HG02642 (cell line): ENCODE measurements at regions not wholly inside any gene's neighbourhood (a gene's known extent, or its start where the extent isn't known, plus 50 kb on each side); places are given as distances from the start of the nearest gene placed in this dataset.
"Not testable (repeated sequence)": the region's sequence is repeated elsewhere in the genome, so short reads cannot be mapped to it uniquely, and the experiment has no call there.

Source experiments
- ATAC-seq: cut with Tn5 transposase; IDR thresholded peaks from one replicate; pipeline ENCODE4 v1.9.1; 2021; ENCODE audit warnings: mild to moderate bottlenecking; ENCODE audit not compliant: unreplicated experiment, poor library complexity

DNA sequence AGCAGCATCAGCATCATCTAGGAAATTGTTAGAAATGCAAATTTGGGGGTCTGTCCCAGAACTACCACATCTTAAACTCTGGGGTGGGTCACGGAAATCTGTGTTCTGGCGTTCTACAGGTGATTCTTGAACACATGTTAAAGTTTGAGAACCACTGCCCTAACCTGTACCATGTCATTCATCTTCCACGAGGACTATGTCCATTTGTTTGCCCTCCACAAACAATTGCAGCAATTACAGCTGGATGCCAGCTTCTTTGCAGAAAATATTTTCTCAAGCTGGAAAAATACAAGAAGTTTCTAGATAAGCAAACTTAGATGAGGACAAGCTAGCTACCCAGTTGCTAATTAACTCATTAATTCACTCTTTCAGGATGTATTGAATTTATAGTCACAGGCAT lies 54.1 kb downstream of the MAFB start:
- ATAC-seq = no peak

DNA sequence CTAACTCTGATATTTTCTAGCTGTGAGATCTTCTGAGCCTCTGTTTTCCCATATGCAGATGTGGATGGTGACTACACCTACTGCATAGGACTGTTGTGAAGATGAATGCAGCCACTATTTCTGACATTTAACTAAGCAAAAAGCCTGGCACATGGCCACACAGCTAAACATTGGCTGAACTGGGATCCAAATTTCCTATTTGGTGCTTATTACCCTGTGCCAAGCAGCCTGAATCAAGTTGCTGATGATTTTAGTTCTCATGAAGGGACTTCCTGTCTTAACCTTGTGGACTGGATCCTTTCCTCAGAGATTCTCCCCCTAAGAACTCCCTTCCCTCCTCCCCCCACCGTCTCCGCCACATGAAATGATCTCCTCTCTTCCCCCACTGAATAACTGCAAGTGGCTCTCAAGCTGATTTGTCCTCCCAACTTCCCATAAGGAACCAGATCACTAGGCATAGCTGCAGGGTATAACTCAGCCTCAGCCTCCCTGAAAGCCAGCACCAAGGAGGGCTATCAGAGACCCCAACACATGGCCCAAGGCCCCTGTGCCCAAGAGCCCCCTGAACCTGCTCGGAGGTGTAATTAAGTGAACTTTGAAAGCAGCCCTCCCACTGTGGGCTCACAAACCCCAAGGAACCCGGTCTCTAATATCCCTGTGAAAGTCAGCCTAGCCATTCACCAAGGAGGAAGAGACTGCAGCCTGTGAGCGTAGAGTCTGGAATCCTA lies 55.7 kb downstream of the MAFB start:
- no peak for ATAC-seq

DNA sequence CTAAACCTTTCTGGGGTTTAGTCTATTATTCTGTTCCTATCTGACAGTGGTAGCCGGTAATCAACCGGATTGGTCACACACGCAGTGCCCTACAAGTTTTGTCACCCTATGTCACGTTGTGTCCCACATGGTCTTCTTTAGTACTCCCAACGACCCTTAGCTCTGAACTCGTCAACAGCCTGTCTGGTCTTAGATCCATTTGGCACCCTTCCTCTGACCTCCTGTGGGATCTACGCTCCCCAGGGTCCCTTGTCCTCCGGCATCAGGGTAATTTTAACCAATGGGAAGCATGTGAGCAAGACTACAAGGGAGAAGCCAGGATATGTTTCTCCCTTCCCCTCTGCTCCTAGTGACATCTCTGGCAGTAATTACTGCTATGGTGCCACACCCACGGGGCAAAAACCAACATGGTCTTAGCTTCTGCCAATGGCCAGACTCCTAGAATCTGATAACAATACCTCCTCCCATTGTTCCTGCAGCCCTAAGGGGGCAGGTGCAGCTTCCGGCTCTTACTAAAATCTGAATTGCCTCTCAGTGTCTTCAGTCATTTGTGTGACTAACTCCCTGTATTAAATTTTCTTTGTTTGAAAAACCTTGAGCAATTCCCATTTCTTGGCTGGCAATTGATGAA lies 56.6 kb downstream of the MAFB start:
- no peak for ATAC-seq

DNA sequence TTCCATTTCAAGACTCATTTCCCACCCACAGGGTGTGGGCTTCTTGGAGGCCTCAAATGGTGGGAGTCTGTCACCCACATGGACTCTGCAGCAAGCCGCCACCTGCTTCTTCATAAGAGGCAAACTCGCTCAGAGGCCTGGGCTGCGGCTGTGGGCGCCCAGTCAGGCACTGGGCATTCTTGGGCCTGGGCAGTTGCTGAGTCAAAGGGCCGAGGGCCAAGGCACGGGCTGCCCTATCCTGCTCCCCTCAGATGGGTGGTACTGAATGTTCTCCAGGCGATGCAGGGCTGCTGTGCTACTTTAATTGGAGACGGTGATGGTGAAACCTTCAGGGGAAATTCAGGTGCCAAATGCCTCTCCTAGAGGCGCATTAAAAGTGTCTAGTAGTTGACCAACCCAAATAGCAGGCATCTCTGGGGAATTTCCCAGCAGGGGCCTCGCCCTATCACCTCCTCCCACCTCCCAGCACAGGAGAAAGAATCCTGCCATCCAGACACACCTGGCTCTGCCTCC lies 57.9 kb downstream of the MAFB start:
- ATAC-seq = no peak

DNA sequence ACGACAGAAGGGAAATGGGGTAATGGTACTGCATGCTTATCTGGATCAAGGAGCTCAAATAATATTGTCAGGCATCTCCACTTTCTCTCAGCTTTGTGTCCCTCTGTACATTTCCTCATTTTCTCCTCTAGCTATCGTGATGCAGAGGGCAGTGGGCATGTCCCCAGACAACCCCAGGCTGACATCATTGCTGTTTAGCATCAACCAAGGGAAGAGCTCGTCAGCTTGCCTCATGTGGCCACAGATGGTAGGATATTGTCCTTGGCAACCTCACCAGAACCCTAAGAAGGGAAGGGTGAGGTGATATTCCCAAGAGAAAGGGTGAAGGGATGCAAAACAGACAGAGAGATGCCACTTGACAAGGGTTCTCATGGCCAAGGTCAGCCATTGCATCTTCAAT lies 58.3 kb downstream of the MAFB start:
- no peak for ATAC-seq

DNA sequence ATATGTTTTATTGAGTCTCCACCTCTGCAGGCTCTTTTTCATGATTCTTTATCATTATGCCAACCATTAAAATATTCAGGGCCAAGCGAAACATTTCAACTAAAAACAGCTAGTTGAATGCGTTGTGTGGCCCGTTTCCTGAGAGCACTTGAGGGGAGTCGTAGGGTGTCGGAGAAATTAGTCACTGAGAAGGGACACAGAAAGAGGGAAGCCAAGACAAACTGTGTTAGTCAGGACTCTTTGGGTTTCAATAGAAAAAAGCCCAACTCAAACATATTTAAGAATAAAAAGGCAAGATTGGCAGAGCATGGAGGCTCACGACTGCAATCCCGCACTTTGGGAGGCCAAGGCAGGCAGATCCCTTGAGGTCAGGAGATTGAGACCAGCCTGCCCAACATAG lies 58.9 kb downstream of the MAFB start:
- ATAC-seq = no peak

DNA sequence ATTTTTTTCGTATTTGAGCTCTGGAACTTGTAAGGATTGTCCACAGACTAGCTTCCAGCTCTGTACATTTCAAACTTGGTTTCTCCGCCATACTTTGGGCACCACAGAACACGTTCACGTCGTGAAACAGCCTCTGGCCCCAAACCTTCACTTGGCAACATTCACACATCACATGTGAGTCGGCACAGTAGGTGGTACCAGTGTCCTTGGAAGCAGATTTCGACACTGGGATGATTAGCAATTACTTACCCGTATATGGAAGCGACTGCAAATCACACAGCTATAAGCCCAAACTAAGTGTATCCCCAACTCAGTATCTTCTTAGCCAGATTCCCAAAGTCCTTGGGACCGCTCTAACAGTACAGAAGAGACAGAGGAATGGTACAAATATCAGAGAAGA lies 60.2 kb downstream of the MAFB start:
- ATAC-seq = no peak

DNA sequence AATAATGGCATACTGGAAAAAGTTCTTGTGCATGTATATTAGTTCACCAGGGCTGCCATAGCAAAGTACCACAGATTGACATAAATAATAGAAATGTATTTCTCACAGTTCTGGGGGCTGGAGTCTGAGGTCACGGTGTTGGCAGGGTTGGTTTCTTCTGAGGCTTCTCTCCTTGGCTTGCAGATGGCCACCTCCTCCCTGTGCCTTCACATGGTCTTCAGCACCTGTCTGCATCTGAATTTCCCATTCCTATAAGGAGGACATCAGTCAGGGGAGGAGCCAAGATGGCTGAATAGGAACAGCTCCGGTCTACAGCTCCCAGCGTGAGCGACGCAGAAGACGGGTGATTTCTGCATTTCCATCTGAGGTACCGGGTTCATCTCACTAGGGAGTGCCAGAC lies 70.0 kb downstream of the MAFB start:
- not testable (repeated sequence) for ATAC-seq

DNA sequence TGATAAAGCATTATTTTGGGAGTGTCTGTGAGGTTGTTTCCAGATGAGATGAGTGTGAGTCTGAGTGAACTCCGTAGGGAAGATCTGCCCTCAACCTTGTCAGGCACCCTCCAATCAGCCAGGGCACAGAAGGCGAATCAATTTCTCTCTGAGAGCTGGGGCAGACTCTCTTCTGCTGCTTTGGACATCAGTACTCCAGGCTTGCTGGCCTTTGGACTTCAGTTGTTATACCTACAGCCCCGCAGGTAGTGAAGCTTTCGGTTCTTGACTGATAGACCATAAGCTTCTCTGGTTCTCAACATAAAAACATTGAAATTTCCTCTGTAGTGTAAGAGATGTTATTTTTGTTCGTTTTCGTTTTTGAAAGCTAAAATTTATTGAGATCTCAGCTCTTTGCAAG lies 71.4 kb downstream of the MAFB start:
- no peak for ATAC-seq

DNA sequence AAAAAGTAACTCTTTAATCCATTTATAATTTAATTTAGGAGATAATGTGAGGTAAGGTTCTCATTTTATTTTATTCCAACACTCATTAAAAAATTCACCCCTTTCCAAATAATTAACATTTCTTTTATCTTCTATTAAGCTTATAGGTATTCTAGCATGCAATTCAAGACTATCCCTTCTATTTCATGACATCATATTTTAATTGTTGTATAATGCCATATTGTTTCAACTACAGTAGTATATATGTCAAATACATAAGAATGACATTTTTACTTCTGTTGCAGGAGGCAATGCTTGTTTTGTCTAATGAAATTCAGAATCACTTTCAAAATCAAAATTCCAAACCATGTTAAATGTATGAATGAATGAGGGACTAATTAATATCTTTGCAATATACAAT lies 76.2 kb downstream of the MAFB start:
- no peak for ATAC-seq

DNA sequence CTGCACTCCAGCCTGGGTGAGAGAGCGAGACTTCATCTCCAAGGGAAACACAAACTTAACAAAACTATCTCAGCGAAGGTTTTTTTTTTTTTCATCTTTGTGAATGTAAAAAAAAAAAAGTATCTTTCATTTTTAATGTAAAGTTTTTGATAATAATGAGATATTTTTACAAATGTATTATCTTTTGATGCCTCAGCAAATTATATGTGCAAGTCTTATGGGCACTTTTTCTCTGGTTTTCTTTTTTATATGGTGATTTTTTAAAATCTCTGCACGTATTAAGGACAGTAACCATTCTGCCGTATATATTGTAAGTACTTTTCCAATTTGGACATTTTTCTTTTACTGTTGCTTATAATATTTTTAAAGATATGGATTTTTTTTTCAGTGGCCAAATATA lies 76.8 kb downstream of the MAFB start:
- no peak for ATAC-seq

DNA sequence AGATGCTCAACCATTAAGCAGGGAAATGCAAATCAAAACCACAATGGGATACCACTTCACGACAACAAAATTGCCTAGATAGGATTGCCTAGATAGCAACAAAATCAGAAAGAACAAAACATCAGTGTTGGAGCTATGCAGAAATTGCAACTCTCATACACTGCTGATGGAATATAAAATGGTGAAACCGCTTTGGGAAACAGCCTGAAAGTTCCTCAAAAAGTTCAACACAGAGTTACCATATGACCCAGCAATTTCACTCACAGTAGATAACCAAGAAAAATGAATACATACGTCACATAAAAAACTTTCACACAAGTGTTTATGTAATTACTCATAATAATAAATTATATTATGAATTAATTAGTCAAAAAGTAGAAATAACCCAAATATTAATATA lies 78.3 kb downstream of the MAFB start:
- no peak for ATAC-seq

DNA sequence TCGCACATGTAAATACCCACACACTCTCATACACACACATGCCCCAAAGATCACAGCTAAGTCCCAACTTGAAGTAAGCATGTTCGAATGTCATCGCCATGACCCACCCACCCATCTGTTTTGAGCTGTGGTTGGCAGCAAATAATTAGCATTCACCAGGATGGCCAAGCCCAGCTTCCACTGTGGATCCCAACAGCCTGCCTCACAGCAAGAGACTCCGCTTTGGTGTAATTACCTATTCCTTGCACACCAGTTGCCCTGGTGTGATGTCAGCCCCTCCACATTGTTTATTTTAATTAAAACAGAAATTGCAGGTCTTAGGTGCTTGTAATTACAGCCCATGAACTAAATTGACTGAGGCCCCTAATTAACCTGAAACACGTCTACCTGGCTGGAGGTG lies 81.1 kb downstream of the MAFB start:
- no peak for ATAC-seq

DNA sequence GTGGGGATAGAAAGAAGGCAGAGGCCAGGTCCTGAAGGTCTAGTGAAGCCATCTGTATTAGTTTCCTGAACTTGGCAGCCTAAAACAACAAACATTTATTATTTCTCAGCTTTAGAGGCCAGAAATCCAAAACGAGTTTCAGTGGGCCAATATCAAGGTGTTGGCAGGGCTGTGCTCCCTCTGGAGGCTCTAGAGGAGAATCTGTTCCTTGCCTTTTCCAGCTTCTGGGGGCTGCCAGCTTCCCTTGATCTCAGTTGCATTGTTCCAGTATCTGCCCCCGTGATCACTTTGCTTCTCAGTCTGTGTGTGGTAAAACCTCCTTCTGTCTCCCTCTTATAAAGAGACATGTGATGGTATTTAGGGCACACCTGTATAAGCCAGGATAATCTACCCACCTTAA lies 82.4 kb downstream of the MAFB start:
- no peak for ATAC-seq

DNA sequence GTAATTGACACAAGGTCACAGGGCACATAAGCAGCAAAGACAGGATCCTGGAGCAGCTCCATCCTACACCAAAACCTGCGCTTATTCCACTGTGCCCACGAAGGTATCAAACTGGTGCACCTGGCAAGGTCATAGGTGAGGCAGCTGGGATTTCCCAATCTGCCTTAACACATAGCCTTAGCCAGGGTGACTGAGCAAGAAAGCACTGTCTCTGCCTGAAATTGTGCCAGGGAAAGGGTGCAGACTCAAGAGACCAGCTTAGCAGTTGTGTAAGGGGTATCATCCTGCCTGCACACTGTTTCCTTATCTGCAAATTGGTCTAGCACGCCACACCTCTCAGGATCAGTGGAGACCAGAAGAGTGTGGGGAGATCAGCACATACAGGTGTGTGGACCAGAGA lies 82.8 kb downstream of the MAFB start:
- ATAC-seq = no peak

DNA sequence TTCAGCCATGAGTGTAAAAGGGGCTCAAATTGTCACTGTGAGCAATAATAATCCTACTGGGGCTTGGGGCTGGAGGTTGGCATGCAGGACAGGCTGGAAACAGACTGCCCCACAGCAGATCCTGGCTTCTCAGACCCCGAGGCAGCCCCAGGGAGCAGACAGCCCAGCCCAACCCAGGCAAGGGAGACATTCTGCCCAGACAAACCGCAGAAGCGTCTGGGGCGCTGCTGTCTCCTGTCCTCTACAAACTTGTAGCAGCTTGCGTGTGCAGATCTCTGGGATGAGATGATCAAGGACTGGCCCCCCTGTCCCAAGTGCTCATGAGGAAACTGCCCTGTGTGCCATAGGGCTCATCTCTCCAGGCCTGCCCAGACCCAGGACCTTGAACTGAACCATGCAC lies 84.6 kb downstream of the MAFB start:
- no peak for ATAC-seq

DNA sequence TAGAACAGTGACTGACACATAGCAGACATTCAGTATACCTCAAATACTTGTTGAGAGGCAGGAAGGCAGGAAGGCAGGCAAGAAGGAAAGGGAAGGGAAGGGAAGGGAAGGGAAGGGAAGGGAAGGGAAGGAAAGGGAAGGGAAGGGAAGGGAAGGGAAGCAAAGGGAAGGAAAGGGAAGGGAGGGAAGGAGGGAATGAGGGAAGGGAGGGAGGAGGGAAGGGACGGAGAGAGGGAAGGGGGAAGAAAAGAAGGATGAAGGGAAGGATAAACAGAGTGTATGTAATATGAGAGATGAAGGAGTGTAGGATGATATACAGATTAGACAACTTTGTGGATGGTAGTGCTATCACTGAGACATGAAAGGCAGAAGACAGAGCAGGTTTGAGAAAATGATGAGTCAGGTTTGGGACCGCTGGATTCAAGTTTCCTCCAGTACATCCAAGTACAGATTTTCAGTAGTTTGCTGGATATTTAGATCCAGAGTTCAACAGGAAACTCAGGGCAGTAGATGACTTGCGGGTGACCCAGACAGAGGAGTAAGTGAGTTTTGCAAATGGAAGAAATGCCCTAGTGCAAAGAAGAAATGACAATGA lies 85.9 kb downstream of the MAFB start:
- no peak for ATAC-seq

DNA sequence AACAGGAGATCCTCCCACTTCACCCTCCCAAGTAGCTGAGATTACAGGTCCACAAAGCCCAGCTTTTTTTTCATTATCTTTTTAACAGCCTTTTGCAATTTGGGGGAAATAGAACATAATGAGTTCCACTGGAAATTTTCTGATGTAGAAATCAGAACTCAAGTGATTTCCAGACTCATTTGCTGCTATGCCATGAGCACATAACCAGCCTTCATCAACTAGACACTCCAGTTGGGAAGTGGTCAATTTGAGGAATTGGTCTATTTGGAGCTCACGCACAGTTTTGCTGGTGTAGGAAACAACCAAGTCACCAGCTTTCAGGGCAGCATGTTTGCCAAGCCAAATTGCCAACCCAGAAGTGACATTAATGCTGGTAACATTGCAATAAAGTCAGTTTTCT lies 86.7 kb downstream of the MAFB start:
- ATAC-seq = no peak

DNA sequence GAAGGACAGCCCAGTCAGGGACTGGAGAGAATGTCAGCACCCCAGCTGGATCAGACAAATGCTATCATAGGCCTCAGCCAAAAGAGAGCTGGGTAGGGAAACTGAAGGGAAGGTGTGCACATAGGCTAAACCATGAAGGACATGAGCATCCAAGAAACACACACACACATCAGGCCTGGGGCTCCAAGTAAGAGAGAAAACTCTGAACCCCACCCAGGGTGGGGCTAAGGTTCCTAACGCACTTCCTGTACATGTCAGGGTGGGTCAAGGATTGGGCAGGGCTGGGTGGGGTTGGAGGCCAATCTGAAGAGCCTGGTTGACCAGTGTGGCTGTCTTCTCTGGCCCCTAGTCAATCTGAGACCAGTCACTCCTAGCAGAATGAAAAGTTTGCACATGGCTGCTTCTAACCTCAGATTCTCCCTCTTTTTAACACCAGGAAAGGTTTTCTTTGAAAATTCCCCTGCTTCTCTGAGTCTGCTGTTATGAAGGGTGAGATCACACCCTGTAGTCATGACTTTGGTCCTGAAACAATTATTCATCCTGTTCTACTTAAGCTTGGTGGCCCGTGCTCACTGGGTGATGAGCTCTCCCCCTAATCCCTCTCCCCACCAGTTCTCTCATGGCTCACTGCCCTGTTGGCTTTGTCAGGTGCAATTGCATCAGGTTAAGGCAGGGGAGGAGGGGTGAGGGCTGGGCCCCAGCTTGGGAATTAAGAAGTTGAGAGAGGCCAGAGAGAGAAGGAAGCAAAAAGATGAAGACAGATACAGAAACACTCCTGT lies 88.4 kb downstream of the MAFB start:
- no peak for ATAC-seq

DNA sequence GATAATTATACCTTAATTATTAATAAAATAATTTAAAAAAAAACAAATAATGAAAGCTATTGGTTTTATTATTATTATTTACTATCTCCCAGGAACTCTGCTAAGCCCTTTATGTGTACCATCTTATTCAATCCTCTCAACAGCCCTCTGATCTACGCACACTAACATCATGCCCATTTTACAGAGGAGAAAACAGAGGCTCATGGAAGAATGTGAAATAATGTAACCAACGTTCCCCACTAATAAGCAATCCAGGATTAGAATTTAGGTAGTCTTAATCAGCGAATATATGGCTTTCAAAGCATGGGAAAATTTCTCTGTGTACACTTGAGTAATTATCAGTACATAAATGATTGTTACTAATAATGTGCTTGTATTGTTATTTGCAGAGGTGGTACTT lies 89.0 kb downstream of the MAFB start:
- ATAC-seq = no peak

DNA sequence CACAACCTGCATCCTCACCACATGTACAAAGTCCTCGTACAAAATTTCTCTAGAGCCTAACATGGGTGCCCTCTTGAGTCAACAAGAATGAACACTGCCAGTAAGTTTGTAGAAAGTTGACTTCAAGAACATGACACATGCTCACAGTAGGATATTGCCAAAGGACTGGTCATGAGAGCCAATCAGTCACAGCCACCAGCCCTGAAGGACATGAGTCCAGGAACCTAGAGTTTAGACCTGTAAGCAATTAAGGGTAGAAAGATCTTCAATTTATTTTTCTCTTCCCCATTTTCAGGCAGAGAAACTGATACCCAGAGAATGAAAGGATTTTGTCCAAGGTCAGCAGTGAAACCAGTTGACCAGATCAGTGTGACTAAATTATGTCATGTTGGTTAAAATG lies 96.1 kb downstream of the MAFB start:
- ATAC-seq = no peak
